ENCODE measurements at regions not wholly inside any gene's neighbourhood (a gene's known extent, or its start where the extent isn't known, plus 50 kb on each side); places are given as distances from the start of the nearest gene placed in this dataset.

- no peaks in the 10 kb centered on the region for H3K4me1 Mint-ChIP-seq (ENCODE audit: low read depth)
- POLR2A ChIA-PET: interaction anchor here (0.6 kb wide), 1 partner anchor 53 kb away, joined by 3 read pairs; no protein-coding TSS in a partner anchor
These were observed 283.2 kb upstream of the LMCD1 start for GRCh38 chr3:8218353-8218940.

GRCh38 chr3:8220291-8220690 lies 281.3 kb upstream of the LMCD1 start:
- POLR2A ChIA-PET: no interaction called here
- DNase-seq: no peak
- H3K4me1 Mint-ChIP-seq (ENCODE audit: low read depth): no peaks in the 10 kb centered on the region
- CTCF ChIA-PET: no interaction called here
- no peaks in the 10 kb centered on the region for H3K36me3 Mint-ChIP-seq (ENCODE audit: low read depth)
- ATAC-seq: no peak
- no peaks in the 10 kb centered on the region for H3K27me3 Mint-ChIP-seq (ENCODE audit: low read depth)
- no peaks in the 10 kb centered on the region for H3K9me3 Mint-ChIP-seq (ENCODE audit: insufficient read depth)
- no peak overlapping the region for H3K27ac Mint-ChIP-seq
- H3K4me3 Mint-ChIP-seq: no peak overlapping the region

More at GRCh38 chr3:8218353-8218940, 283.2 kb upstream of the LMCD1 start:
- no peaks in the 10 kb centered on the region for H3K27me3 Mint-ChIP-seq (ENCODE audit: low read depth)
- H3K27ac Mint-ChIP-seq: no peak overlapping the region
- H3K4me3 Mint-ChIP-seq: no peak overlapping the region
- no peaks in the 10 kb centered on the region for H3K36me3 Mint-ChIP-seq (ENCODE audit: low read depth)
- H3K9me3 Mint-ChIP-seq (ENCODE audit: insufficient read depth): no peaks in the 10 kb centered on the region
- DNase-seq (no peak), ATAC-seq (no peak)
- CTCF ChIA-PET: interaction anchor here (1.2 kb wide), 1 partner anchor 21 kb away, joined by 4 read pairs; no protein-coding TSS in a partner anchor

- POLR2A ChIA-PET: interaction anchor here (0.7 kb wide), 1 partner anchor 260 kb away, joined by 3 read pairs; no protein-coding TSS in a partner anchor
- CTCF ChIA-PET: no interaction called here
- no peaks in the 10 kb centered on the region for H3K36me3 Mint-ChIP-seq (ENCODE audit: low read depth)
- H3K27me3 Mint-ChIP-seq (ENCODE audit: low read depth): no peaks in the 10 kb centered on the region
- no peaks in the 10 kb centered on the region for H3K9me3 Mint-ChIP-seq (ENCODE audit: insufficient read depth)
- no peak for DNase-seq
- H3K4me3 Mint-ChIP-seq: no peak overlapping the region
- no peak for ATAC-seq
- H3K4me1 Mint-ChIP-seq (ENCODE audit: low read depth): no peaks in the 10 kb centered on the region
- H3K27ac Mint-ChIP-seq: no peak overlapping the region
These were observed 277.9 kb upstream of the LMCD1 start for GRCh38 chr3:8223766-8224165.

GRCh38 chr3:8224941-8225340 lies 276.7 kb upstream of the LMCD1 start:
- H3K4me1 Mint-ChIP-seq (ENCODE audit: low read depth): no peaks in the 10 kb centered on the region
- H3K27ac Mint-ChIP-seq: no peak overlapping the region
- ChIA-PET CTCF (no interaction called here), POLR2A (no interaction called here)
- DNase-seq (no peak), ATAC-seq (no peak)
- H3K36me3 Mint-ChIP-seq (ENCODE audit: low read depth): no peaks in the 10 kb centered on the region
- H3K27me3 Mint-ChIP-seq (ENCODE audit: low read depth): no peaks in the 10 kb centered on the region
- no peaks in the 10 kb centered on the region for H3K9me3 Mint-ChIP-seq (ENCODE audit: insufficient read depth)
- H3K4me3 Mint-ChIP-seq: no peak overlapping the region

- H3K27ac Mint-ChIP-seq: no peak overlapping the region
- no peaks in the 10 kb centered on the region for H3K36me3 Mint-ChIP-seq (ENCODE audit: low read depth)
- H3K9me3 Mint-ChIP-seq (ENCODE audit: insufficient read depth): no peaks in the 10 kb centered on the region
- no peak for ATAC-seq
- H3K4me3 Mint-ChIP-seq: no peak overlapping the region
- ChIA-PET CTCF (no interaction called here), POLR2A (no interaction called here)
- no peak for DNase-seq
- no peaks in the 10 kb centered on the region for H3K4me1 Mint-ChIP-seq (ENCODE audit: low read depth)
- H3K27me3 Mint-ChIP-seq (ENCODE audit: low read depth): peaks cover 3% of the 10 kb centered on the region
These were observed 267.7 kb upstream of the LMCD1 start for GRCh38 chr3:8233938-8234337.

- ChIA-PET CTCF (no interaction called here), POLR2A (no interaction called here)
- no peak overlapping the region for H3K27ac Mint-ChIP-seq
- H3K9me3 Mint-ChIP-seq (ENCODE audit: insufficient read depth): no peaks in the 10 kb centered on the region
- DNase-seq: no peak
- peaks cover 3% of the 10 kb centered on the region for H3K27me3 Mint-ChIP-seq (ENCODE audit: low read depth)
- H3K4me3 Mint-ChIP-seq: no peak overlapping the region
- no peak for ATAC-seq
- H3K36me3 Mint-ChIP-seq (ENCODE audit: low read depth): no peaks in the 10 kb centered on the region
- H3K4me1 Mint-ChIP-seq (ENCODE audit: low read depth): no peaks in the 10 kb centered on the region
These were observed 265.4 kb upstream of the LMCD1 start for GRCh38 chr3:8236264-8236663.

- POLR2A ChIA-PET: no interaction called here
- Mint-ChIP-seq H3K4me1 (ENCODE audit: low read depth) (no peaks in the 10 kb centered on the region), H3K9me3 (ENCODE audit: insufficient read depth) (no peaks in the 10 kb centered on the region), H3K27ac (no peak overlapping the region), H3K27me3 (ENCODE audit: low read depth) (no peaks in the 10 kb centered on the region), H3K4me3 (no peak overlapping the region), H3K36me3 (ENCODE audit: low read depth) (no peaks in the 10 kb centered on the region)
- DNase-seq (no peak), ATAC-seq (no peak)
- CTCF ChIA-PET: interaction anchor here (1.0 kb wide), 1 partner anchor 63 kb away, joined by 3 read pairs; no protein-coding TSS in a partner anchor
These were observed 263.7 kb upstream of the LMCD1 start for GRCh38 chr3:8237893-8238292.

GRCh38 chr3:8238432-8238831 lies 263.2 kb upstream of the LMCD1 start:
- DNase-seq: no peak
- ChIA-PET CTCF (interaction anchor here (2.7 kb wide), 1 partner anchor 178 kb away, joined by 26 read pairs; no protein-coding TSS in a partner anchor), POLR2A (no interaction called here)
- H3K27me3 Mint-ChIP-seq (ENCODE audit: low read depth): no peaks in the 10 kb centered on the region
- no peaks in the 10 kb centered on the region for H3K4me1 Mint-ChIP-seq (ENCODE audit: low read depth)
- no peaks in the 10 kb centered on the region for H3K9me3 Mint-ChIP-seq (ENCODE audit: insufficient read depth)
- H3K4me3 Mint-ChIP-seq: no peak overlapping the region
- no peak overlapping the region for H3K27ac Mint-ChIP-seq
- ATAC-seq: no peak
- no peaks in the 10 kb centered on the region for H3K36me3 Mint-ChIP-seq (ENCODE audit: low read depth)

GRCh38 chr3:8239095-8239494 lies 262.5 kb upstream of the LMCD1 start:
- H3K27me3 Mint-ChIP-seq (ENCODE audit: low read depth): no peaks in the 10 kb centered on the region
- H3K27ac Mint-ChIP-seq: no peak overlapping the region
- DNase-seq (no peak), ATAC-seq (no peak)
- H3K4me3 Mint-ChIP-seq: no peak overlapping the region
- no peaks in the 10 kb centered on the region for H3K4me1 Mint-ChIP-seq (ENCODE audit: low read depth)
- no peaks in the 10 kb centered on the region for H3K9me3 Mint-ChIP-seq (ENCODE audit: insufficient read depth)
- ChIA-PET CTCF (interaction anchor here (0.8 to 2.7 kb wide), 14 partner anchors 9 to 953 kb away, joined by 3 to 26 read pairs (median 4); no protein-coding TSS in a partner anchor), POLR2A (no interaction called here)
- no peaks in the 10 kb centered on the region for H3K36me3 Mint-ChIP-seq (ENCODE audit: low read depth)

GRCh38 chr3:8239718-8240695 lies 261.6 kb upstream of the LMCD1 start:
- POLR2A ChIA-PET: no interaction called here
- H3K4me1 Mint-ChIP-seq (ENCODE audit: low read depth): no peaks in the 10 kb centered on the region

GRCh38 chr3:8246070-8246469 lies 255.6 kb upstream of the LMCD1 start:
- POLR2A ChIA-PET: no interaction called here
- H3K27ac Mint-ChIP-seq: no peak overlapping the region
- no peaks in the 10 kb centered on the region for H3K36me3 Mint-ChIP-seq (ENCODE audit: low read depth)
- no peaks in the 10 kb centered on the region for H3K4me1 Mint-ChIP-seq (ENCODE audit: low read depth)
- ATAC-seq (no peak), DNase-seq (no peak)
- H3K27me3 Mint-ChIP-seq (ENCODE audit: low read depth): no peaks in the 10 kb centered on the region
- no peak overlapping the region for H3K4me3 Mint-ChIP-seq
- H3K9me3 Mint-ChIP-seq (ENCODE audit: insufficient read depth): no peaks in the 10 kb centered on the region
- CTCF ChIA-PET: no interaction called here

More at GRCh38 chr3:8239718-8240695, 261.6 kb upstream of the LMCD1 start:
- Mint-ChIP-seq H3K9me3 (ENCODE audit: insufficient read depth) (no peaks in the 10 kb centered on the region), H3K36me3 (ENCODE audit: low read depth) (no peaks in the 10 kb centered on the region), H3K27me3 (ENCODE audit: low read depth) (no peaks in the 10 kb centered on the region), H3K4me3 (no peak overlapping the region), H3K27ac (no peak overlapping the region)
- CTCF ChIA-PET: interaction anchor here (0.7 to 2.7 kb wide), 17 partner anchors 10 to 954 kb away, joined by 3 to 26 read pairs (median 4); no protein-coding TSS in a partner anchor
- ATAC-seq: peak; percentile 65
- peak; percentile 46 for DNase-seq

GRCh38 chr3:8253201-8253600 lies 248.4 kb upstream of the LMCD1 start:
- no peaks in the 10 kb centered on the region for H3K4me1 Mint-ChIP-seq (ENCODE audit: low read depth)
- H3K36me3 Mint-ChIP-seq (ENCODE audit: low read depth): no peaks in the 10 kb centered on the region
- ATAC-seq (no peak), DNase-seq (no peak)
- no peak overlapping the region for H3K4me3 Mint-ChIP-seq
- ChIA-PET CTCF (interaction anchor here (3.3 kb wide), 1 partner anchor 13 kb away, joined by 10 read pairs; no protein-coding TSS in a partner anchor), POLR2A (no interaction called here)
- no peak overlapping the region for H3K27ac Mint-ChIP-seq
- H3K27me3 Mint-ChIP-seq (ENCODE audit: low read depth): no peaks in the 10 kb centered on the region
- H3K9me3 Mint-ChIP-seq (ENCODE audit: insufficient read depth): no peaks in the 10 kb centered on the region

Measured in activated CD8-positive, alpha-beta T cell treated with anti-CD3 and anti-CD28 coated beads, Interleukin-2, amount 10 ng/mL, durations not matched to agents 7 days and 5 days (primary cell).